Chondrocyte (in vitro differentiated cells): ENCODE measurements at regions not wholly inside any gene's neighbourhood (a gene's known extent, or its start where the extent isn't known, plus 50 kb on each side); places are given as distances from the start of the nearest gene placed in this dataset.

ENCODE experiments used
- DNase-seq: peaks from one replicate; pipeline ENCODE4 v3.0.0; 2021; ENCODE audit warnings: mixed read lengths, low spot score
- H3K27ac Mint-ChIP-seq: one replicate; pipeline ENCODE4 v1.8.0; 2021; ENCODE audit warnings: mild to moderate bottlenecking, moderate library complexity, mixed read lengths; ENCODE audit not compliant: unreplicated experiment
- H3K27me3 Mint-ChIP-seq: 2 replicates; pipeline ENCODE4 v1.8.0; 2021; ENCODE audit warnings: low read depth, mixed read lengths
- H3K36me3 Mint-ChIP-seq: 2 replicates; pipeline ENCODE4 v1.8.0; 2021; ENCODE audit warnings: low read depth, mixed read lengths
- H3K4me1 Mint-ChIP-seq: 2 replicates; pipeline ENCODE4 v1.8.0; 2021; ENCODE audit warnings: low read depth, mild to moderate bottlenecking, mixed read lengths
- H3K4me3 Mint-ChIP-seq: one replicate; pipeline ENCODE4 v1.8.0; 2021; ENCODE audit warnings: mild to moderate bottlenecking, moderate library complexity, mixed read lengths; ENCODE audit not compliant: unreplicated experiment
- H3K9me3 Mint-ChIP-seq: 2 replicates; pipeline ENCODE4 v1.8.0; 2021; ENCODE audit warnings: low read depth, mixed read lengths
- CTCF ChIP-seq: fragments of 200-600 bp; sonication (generic); IDR thresholded peaks from 2 replicates; pipeline ENCODE4 v1.5.0; 2021; ENCODE audit warnings: antibody characterized with exemption, mild to moderate bottlenecking, moderate library complexity

GRCh38 chr3:144426967-144427366 is 455.3 kb downstream of the DIPK2A start:
- Mint-ChIP-seq H3K27ac (no peak overlapping the region), H3K36me3 (no peaks in the 10 kb centered on the region), H3K9me3 (no peaks in the 10 kb centered on the region), H3K4me3 (no peak overlapping the region), H3K27me3 (peaks cover 2% of the 10 kb centered on the region), H3K4me1 (no peaks in the 10 kb centered on the region)
- TF ChIP-seq CTCF = no peak
- DNase-seq = no peak

- peaks cover 2% of the 10 kb centered on the region for H3K9me3 Mint-ChIP-seq
- no peaks in the 10 kb centered on the region for H3K36me3 Mint-ChIP-seq
- no peak for DNase-seq
- no peak for TF ChIP-seq CTCF
- H3K4me1 Mint-ChIP-seq = no peaks in the 10 kb centered on the region
- no peak overlapping the region for H3K27ac Mint-ChIP-seq
- H3K4me3 Mint-ChIP-seq = no peak overlapping the region
- peaks cover 2% of the 10 kb centered on the region for H3K27me3 Mint-ChIP-seq
Measured at GRCh38 chr3:144429719-144430121, 458.1 kb downstream of the DIPK2A start.

- Mint-ChIP-seq H3K4me3 (no peak overlapping the region), H3K4me1 (no peaks in the 10 kb centered on the region), H3K36me3 (no peaks in the 10 kb centered on the region), H3K27me3 (peaks cover 2% of the 10 kb centered on the region), H3K9me3 (peaks cover 2% of the 10 kb centered on the region), H3K27ac (no peak overlapping the region)
- no peak for DNase-seq
- TF ChIP-seq CTCF = no peak
Measured at GRCh38 chr3:144431134-144431533, 459.5 kb downstream of the DIPK2A start.

DNA sequence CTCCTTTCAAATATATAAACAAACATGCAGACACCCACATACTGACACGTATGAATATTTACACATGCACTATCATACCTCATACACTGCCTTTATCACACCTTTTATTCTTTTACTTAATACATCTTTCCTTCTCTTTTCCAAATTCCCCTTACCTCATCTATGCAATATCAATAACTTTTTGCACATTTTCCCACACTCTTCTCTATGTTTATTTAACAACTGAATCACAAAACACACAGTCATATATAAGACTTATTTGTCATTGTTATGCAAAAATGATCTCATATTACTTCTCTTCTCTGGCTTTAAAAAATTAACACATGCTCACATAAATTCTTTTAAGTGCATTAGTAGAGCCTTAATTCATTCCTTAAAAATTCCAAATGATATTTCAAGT is 461.4 kb downstream of the DIPK2A start:
- H3K4me1 Mint-ChIP-seq = no peaks in the 10 kb centered on the region
- H3K27ac Mint-ChIP-seq = no peak overlapping the region
- no peak overlapping the region for H3K4me3 Mint-ChIP-seq
- no peak for TF ChIP-seq CTCF
- H3K27me3 Mint-ChIP-seq = peaks cover 2% of the 10 kb centered on the region
- DNase-seq = no peak
- no peaks in the 10 kb centered on the region for H3K36me3 Mint-ChIP-seq
- peaks cover 2% of the 10 kb centered on the region for H3K9me3 Mint-ChIP-seq

DNA sequence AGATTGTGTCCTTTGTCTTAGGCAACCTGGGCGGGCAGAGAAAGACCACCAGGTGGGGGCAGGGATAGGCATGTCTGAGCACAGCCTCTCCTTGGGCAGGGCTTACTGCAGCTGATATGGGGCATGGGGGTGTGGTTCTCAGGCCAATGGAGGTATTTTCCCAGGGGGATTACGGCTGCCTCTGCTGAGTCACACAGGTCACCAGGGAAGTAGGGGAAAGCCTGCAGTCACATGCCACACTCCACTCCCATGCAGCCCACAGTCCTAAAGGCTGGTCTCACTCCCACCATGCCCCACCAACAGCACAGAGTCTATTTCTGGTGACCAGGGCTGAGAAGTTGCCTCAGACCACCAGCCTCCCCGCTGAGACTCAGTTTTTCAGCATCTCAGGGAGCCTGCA is 466.4 kb downstream of the DIPK2A start:
- Mint-ChIP-seq H3K4me1 (no peaks in the 10 kb centered on the region), H3K27ac (no peak overlapping the region), H3K4me3 (no peak overlapping the region), H3K36me3 (no peaks in the 10 kb centered on the region), H3K27me3 (no peaks in the 10 kb centered on the region), H3K9me3 (peaks cover 2% of the 10 kb centered on the region)
- TF ChIP-seq CTCF = no peak
- no peak for DNase-seq
